Ascending aorta (tissue), 2 donors: ENCODE measurements at regions not wholly inside any gene's neighbourhood (a gene's known extent, or its start where the extent isn't known, plus 50 kb on each side); places are given as distances from the start of the nearest gene placed in this dataset.

Source experiments
- DNase-seq, 2 donors: peaks; one replicate each; pipeline ENCODE4 v3.0.0-alpha.2; 2019; ENCODE audit warnings: low spot score in 2 of 2
- H3K27ac ChIP-seq, 2 donors: fragments of 200-600 bp; sonication (generic); one replicate each; pipeline ENCODE4 v1.5.1; 2016 to 2017; ENCODE audit warnings: mild to moderate bottlenecking in 1 of 2
- H3K27me3 ChIP-seq: fragments of 200-600 bp; sonication (generic); one replicate; pipeline ENCODE4 v1.5.1; 2017
- H3K36me3 ChIP-seq, 2 donors: fragments of 200-600 bp; sonication (generic); one replicate each; pipeline ENCODE4 v1.5.1; 2016
- H3K4me1 ChIP-seq, 2 donors: fragments of 200-600 bp; sonication (generic); one replicate each; pipeline ENCODE4 v1.5.1; 2016 to 2017; ENCODE audit warnings: mild to moderate bottlenecking in 1 of 2
- H3K4me3 ChIP-seq, 2 donors: fragments of 200-600 bp; sonication (generic); one replicate each; pipeline ENCODE4 v1.5.1; 2016 to 2017; ENCODE audit warnings: mild to moderate bottlenecking in 1 of 2
- H3K9me3 ChIP-seq, 2 donors: fragments of 200-600 bp; sonication (generic); one replicate each; pipeline ENCODE4 v1.5.1; 2016
- CTCF ChIP-seq, 3 experiments: fragments of 200-600 bp in 2 of 3; fragments of 450-650 bp in 1 of 3; sonication (generic) in 2 of 3; IDR thresholded peaks; one replicate each; pipeline ENCODE4 v1.5.1; 2016 to 2019; ENCODE audit warnings: antibody characterized with exemption in 3 of 3, mild to moderate bottlenecking in 1 of 3, moderate library complexity in 1 of 3
- intact Hi-C: fragments of 100-400 bp; cut with DNase I; formaldehyde crosslinking; loops from one replicate; pipeline ENCODE4 v1.15.1; 2023

GRCh38 chr3:61350782-61351309 lies 99.6 kb upstream of the FHIT start:
- Histone ChIP-seq H3K27ac (no peak overlapping the region), H3K4me3 (no peak overlapping the region), H3K9me3 (no peaks in the 10 kb centered on the region), H3K4me1 (no peaks in the 10 kb centered on the region), H3K27me3 (no peaks in the 10 kb centered on the region), H3K36me3 (no peaks in the 10 kb centered on the region)
- no peak for DNase-seq
- intact Hi-C loops = no loop called here
- no peak for TF ChIP-seq CTCF (IDR thresholded peaks at IDR 0.05)

- intact Hi-C loops = no loop called here
- Histone ChIP-seq H3K27me3 (no peaks in the 10 kb centered on the region), H3K9me3 (no peaks in the 10 kb centered on the region), H3K27ac (no peak overlapping the region), H3K36me3 (no peaks in the 10 kb centered on the region), H3K4me1 (no peaks in the 10 kb centered on the region), H3K4me3 (no peak overlapping the region)
- no peak for DNase-seq
- TF ChIP-seq CTCF (IDR thresholded peaks at IDR 0.05) = no peak
Measured at GRCh38 chr3:61352306-61352705, 101.1 kb upstream of the FHIT start.

GRCh38 chr3:61353382-61353781 lies 102.1 kb upstream of the FHIT start:
- no peaks in the 10 kb centered on the region for H3K36me3 ChIP-seq
- no peak overlapping the region for H3K27ac ChIP-seq
- no peak for TF ChIP-seq CTCF (IDR thresholded peaks at IDR 0.05)
- no peaks in the 10 kb centered on the region for H3K4me1 ChIP-seq
- DNase-seq = no peak
- H3K27me3 ChIP-seq = no peaks in the 10 kb centered on the region
- H3K4me3 ChIP-seq = no peak overlapping the region
- intact Hi-C loops = no loop called here
- H3K9me3 ChIP-seq = no peaks in the 10 kb centered on the region

GRCh38 chr3:61354604-61355003 lies 103.4 kb upstream of the FHIT start:
- no peaks in the 10 kb centered on the region for H3K27me3 ChIP-seq
- no peaks in the 10 kb centered on the region for H3K36me3 ChIP-seq
- DNase-seq = no peak
- no peaks in the 10 kb centered on the region for H3K4me1 ChIP-seq
- no peak for TF ChIP-seq CTCF (IDR thresholded peaks at IDR 0.05)
- no peak overlapping the region for H3K27ac ChIP-seq
- no peak overlapping the region for H3K4me3 ChIP-seq
- intact Hi-C loops = no loop called here
- no peaks in the 10 kb centered on the region for H3K9me3 ChIP-seq

- no peaks in the 10 kb centered on the region for H3K9me3 ChIP-seq
- intact Hi-C loops = no loop called here
- H3K27me3 ChIP-seq = no peaks in the 10 kb centered on the region
- DNase-seq = no peak
- H3K4me3 ChIP-seq = no peak overlapping the region
- H3K4me1 ChIP-seq = no peaks in the 10 kb centered on the region
- no peak overlapping the region for H3K27ac ChIP-seq
- TF ChIP-seq CTCF (IDR thresholded peaks at IDR 0.05) = no peak
- H3K36me3 ChIP-seq = no peaks in the 10 kb centered on the region
Measured at GRCh38 chr3:61356685-61357084, 105.4 kb upstream of the FHIT start.

GRCh38 chr3:61357902-61358301 lies 106.7 kb upstream of the FHIT start:
- TF ChIP-seq CTCF (IDR thresholded peaks at IDR 0.05) = no peak
- no peak for DNase-seq
- H3K27ac ChIP-seq = no peak overlapping the region

More at GRCh38 chr3:61357902-61358301, 106.7 kb upstream of the FHIT start:
- H3K4me3 ChIP-seq = no peak overlapping the region
- H3K27me3 ChIP-seq = no peaks in the 10 kb centered on the region
- no peaks in the 10 kb centered on the region for H3K9me3 ChIP-seq
- intact Hi-C loops = no loop called here
- no peaks in the 10 kb centered on the region for H3K4me1 ChIP-seq
- no peaks in the 10 kb centered on the region for H3K36me3 ChIP-seq
